ENCODE measurements at regions not wholly inside any gene's neighbourhood (a gene's known extent, or its start where the extent isn't known, plus 50 kb on each side); places are given as distances from the start of the nearest gene placed in this dataset.

- DNase-seq (ENCODE audit: extremely low read depth in 1 of 4, low spot score in 3 of 4) (no peak), ATAC-seq (peak; percentile 35), FAIRE-seq (no peak)
- Histone ChIP-seq H4K20me1 (replicated peaks; ENCODE audit: control insufficient read depth, insufficient read depth, low read length) (no peaks in the 10 kb centered on the region), H3K27ac (ENCODE audit: extremely low read depth, low read depth, low read length) (no peak overlapping the region), H3K4me1 (replicated peaks in 1 of 2; ENCODE audit: control insufficient read depth in 2 of 2, insufficient read depth in 2 of 2, low read length in 2 of 2) (peaks cover 14 to 15% of the 10 kb centered on the region in 2 experiments), H3K4me2 (ENCODE audit: insufficient read depth, low read length) (no peak overlapping the region), H3K79me2 (ENCODE audit: control insufficient read depth, insufficient read depth, low read length) (no peaks in the 10 kb centered on the region), H3K36me3 (ENCODE audit: control insufficient read depth, insufficient read depth, low read length) (no peaks in the 10 kb centered on the region), H3K9me1 (ENCODE audit: control insufficient read depth, insufficient read depth, low read length) (no peaks in the 10 kb centered on the region), H3K9ac (ENCODE audit: insufficient read depth in 1 of 2, low read depth in 2 of 2, low read length in 2 of 2) (no peak overlapping the region; a peak in 1 of 4 replicates), H3K9me3 (replicated peaks; ENCODE audit: control insufficient read depth, insufficient read depth, low read depth, low read length) (no peaks in the 10 kb centered on the region), H2AFZ (ENCODE audit: low read depth, low read length) (no peak overlapping the region; the same call in 1 of the 2 replicates), H3K4me3 (no peak overlapping the region), H3K27me3 (ENCODE audit: control insufficient read depth in 2 of 2, insufficient read depth in 2 of 2, low read length in 2 of 2) (peaks cover 0 to 18% of the 10 kb centered on the region in 2 experiments; a peak in 2 of 5 replicates)
- no TSS peak for BruUV-seq (replicated peaks)
- intact Hi-C loops (cut with micrococcal nuclease) (no loop called here), in situ Hi-C loops (cut with MboI) (no loop called here)
- WGBS (ENCODE audit: insufficient coverage, low coverage, missing lambda C conversion rate), result 27% methylated on average over 24 of the region's 24 CpGs
- CTCF ChIA-PET (ENCODE audit: low intra/inter-chr PET ratio), result no interaction called here
- POLR2A ChIA-PET, result interaction anchor here (0.6 to 0.9 kb wide), 2 partner anchors 10 to 108 kb away, joined by 3 read pairs; no protein-coding TSS in a partner anchor
- TF ChIP-seq NEUROD1 (IDR thresholded peaks at IDR 0.05; ENCODE audit: borderline replicate concordance, low read depth, low read length, partially characterized antibody), result no peak
- TF ChIP-seq ZFP1 (CRISPR knock-in tag; IDR thresholded peaks at IDR 0.05), result no peak
- TF ChIP-seq FOS (IDR thresholded peaks at IDR 0.05; ENCODE audit: extremely low read depth, insufficient read length), result no peak
- no peak for TF ChIP-seq ZSCAN29 (IDR thresholded peaks at IDR 0.05)
- TF ChIP-seq RBM17 (IDR thresholded peaks at IDR 0.05; ENCODE audit: borderline replicate concordance, low read depth, low read length), result no peak
- no peak for TF ChIP-seq PCBP1 (IDR thresholded peaks at IDR 0.05; ENCODE audit: low read depth, low read length, poor library complexity, severe bottlenecking)
- no peak for TF ChIP-seq ZC3H4 (CRISPR knock-in tag; IDR thresholded peaks at IDR 0.05; ENCODE audit: borderline replicate concordance)
- no peak for TF ChIP-seq EHMT2 (IDR thresholded peaks at IDR 0.05)
- TF ChIP-seq TAF9B (IDR thresholded peaks at IDR 0.05; ENCODE audit: partially characterized antibody), result no peak
Observed at GRCh38 chr2:128449226-128450061, 130.8 kb upstream of the HS6ST1 start.
